ENCODE measurements at regions not wholly inside any gene's neighbourhood (a gene's known extent, or its start where the extent isn't known, plus 50 kb on each side); places are given as distances from the start of the nearest gene placed in this dataset.

DNA sequence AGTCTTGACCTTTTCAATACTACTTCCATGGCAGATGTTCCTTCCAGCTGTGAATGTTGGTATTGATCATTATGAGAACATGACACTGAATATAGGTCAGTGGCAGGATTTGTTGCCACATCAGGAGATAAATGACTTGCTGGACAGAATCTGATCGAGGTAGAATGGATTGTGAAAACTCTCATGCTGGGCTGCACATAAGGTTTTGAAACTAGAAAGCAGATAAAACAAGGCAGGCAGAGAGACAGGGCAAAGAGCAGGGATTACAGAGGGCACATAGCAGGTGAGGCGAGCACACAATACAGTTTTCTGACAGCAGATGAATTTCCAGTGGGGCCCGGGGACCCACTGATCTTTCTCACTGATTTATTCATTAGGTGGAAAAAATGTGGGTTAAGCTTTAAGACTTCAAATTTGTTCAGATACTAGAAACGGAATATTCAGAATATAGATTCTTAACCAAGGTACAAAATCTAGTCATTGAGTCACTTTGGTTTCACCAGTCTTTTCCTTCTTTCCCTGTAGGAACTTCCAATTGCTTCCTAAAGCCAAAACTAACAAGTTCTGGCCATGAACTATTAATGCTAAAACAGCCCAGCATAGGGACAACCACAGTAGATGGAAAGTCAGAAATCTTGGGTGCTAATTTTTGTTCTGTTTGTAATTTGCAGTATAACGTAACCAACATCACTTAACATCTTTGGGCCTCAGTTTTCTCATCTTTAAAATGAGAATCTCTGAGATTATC is 296.0 kb upstream of the PTBP2 start:
- Histone ChIP-seq H3K9ac (no peak overlapping the region), H3K27me3 (ENCODE audit: insufficient read depth) (no peaks in the 10 kb centered on the region)
- POLR2A ChIA-PET, result no interaction called here

DNA sequence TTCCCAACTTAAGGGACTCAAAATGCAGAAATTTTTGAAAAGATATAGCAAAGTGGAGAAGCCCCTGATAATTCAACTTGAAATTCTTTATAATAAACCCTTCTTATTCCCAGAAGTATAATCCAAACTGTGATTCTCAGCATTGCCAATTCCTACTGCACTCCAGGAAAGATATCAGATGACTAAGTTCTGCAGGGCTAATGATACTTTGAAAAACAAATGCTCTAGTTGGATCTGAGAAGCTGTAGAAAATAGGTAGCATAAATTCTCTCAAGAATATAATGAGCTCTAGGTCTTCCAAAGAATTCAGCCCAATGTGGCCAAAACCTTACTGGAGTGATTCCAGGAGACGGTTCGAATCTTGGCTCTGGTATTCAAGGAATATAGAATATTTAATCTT is 294.0 kb upstream of the PTBP2 start:
- Histone ChIP-seq H3K27me3 (ENCODE audit: insufficient read depth) (no peaks in the 10 kb centered on the region), H3K9me2 (no peaks in the 10 kb centered on the region), H4K20me1 (ENCODE audit: insufficient read depth) (no peaks in the 10 kb centered on the region), H3K9ac (no peak overlapping the region), H3K4me1 (ENCODE audit: control insufficient read depth in 1 of 2, insufficient read depth in 2 of 2, low read depth in 1 of 2, low read length in 1 of 2) (no peaks in the 10 kb centered on the region), H3K9me3 (no peaks in the 10 kb centered on the region), H3K27ac (ENCODE audit: low read depth in 2 of 2, low read length in 1 of 2) (no peak overlapping the region), H3F3A (replicated peaks; ENCODE audit: insufficient read depth) (no peaks in the 10 kb centered on the region), H3K79me2 (ENCODE audit: insufficient read depth) (no peaks in the 10 kb centered on the region), H3K4me2 (no peak overlapping the region), H3K36me3 (replicated peaks in 1 of 2; ENCODE audit: control insufficient read depth in 1 of 2, insufficient read depth in 2 of 2, low read length in 1 of 2) (no peaks in the 10 kb centered on the region), H3K4me3 (ENCODE audit: low read depth in 2 of 2, low read length in 1 of 2) (no peak overlapping the region), H2AFZ (ENCODE audit: low read depth) (no peak overlapping the region)
- DNase-seq, result no peak
- ChIA-PET CTCF (no interaction called here), POLR2A (no interaction called here)
- 84% methylated on average over 2 of the region's 2 CpGs for WGBS (ENCODE audit: low lambda C conversion rate)
- TF ChIP-seq SMC3 (IDR thresholded peaks at IDR 0.05; ENCODE audit: low read depth, low read length) (no peak), YY1 (IDR thresholded peaks at IDR 0.05; ENCODE audit: low read depth) (no peak), FOSL2 (IDR thresholded peaks at IDR 0.05; ENCODE audit: borderline replicate concordance, low read depth) (no peak), TAF1 (IDR thresholded peaks at IDR 0.05; ENCODE audit: borderline replicate concordance, low read depth, low read length) (no peak), RAD21 (IDR thresholded peaks at IDR 0.05; ENCODE audit: low read length) (no peak)
- TF ChIP-seq, protein P1, sequence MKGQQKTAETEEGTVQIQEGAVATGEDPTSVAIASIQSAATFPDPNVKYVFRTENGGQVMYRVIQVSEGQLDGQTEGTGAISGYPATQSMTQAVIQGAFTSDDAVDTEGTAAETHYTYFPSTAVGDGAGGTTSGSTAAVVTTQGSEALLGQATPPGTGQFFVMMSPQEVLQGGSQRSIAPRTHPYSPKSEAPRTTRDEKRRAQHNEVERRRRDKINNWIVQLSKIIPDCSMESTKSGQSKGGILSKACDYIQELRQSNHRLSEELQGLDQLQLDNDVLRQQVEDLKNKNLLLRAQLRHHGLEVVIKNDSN (IDR thresholded peaks at IDR 0.05; ENCODE audit: borderline replicate concordance, low read depth), result no peak
- TF ChIP-seq, protein P2, sequence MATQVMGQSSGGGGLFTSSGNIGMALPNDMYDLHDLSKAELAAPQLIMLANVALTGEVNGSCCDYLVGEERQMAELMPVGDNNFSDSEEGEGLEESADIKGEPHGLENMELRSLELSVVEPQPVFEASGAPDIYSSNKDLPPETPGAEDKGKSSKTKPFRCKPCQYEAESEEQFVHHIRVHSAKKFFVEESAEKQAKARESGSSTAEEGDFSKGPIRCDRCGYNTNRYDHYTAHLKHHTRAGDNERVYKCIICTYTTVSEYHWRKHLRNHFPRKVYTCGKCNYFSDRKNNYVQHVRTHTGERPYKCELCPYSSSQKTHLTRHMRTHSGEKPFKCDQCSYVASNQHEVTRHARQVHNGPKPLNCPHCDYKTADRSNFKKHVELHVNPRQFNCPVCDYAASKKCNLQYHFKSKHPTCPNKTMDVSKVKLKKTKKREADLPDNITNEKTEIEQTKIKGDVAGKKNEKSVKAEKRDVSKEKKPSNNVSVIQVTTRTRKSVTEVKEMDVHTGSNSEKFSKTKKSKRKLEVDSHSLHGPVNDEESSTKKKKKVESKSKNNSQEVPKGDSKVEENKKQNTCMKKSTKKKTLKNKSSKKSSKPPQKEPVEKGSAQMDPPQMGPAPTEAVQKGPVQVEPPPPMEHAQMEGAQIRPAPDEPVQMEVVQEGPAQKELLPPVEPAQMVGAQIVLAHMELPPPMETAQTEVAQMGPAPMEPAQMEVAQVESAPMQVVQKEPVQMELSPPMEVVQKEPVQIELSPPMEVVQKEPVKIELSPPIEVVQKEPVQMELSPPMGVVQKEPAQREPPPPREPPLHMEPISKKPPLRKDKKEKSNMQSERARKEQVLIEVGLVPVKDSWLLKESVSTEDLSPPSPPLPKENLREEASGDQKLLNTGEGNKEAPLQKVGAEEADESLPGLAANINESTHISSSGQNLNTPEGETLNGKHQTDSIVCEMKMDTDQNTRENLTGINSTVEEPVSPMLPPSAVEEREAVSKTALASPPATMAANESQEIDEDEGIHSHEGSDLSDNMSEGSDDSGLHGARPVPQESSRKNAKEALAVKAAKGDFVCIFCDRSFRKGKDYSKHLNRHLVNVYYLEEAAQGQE (IDR thresholded peaks at IDR 0.05; ENCODE audit: low read depth, low read length), result no peak

More for the DNA sequence above, 296.0 kb upstream of the PTBP2 start:
- TF ChIP-seq, protein P3, sequence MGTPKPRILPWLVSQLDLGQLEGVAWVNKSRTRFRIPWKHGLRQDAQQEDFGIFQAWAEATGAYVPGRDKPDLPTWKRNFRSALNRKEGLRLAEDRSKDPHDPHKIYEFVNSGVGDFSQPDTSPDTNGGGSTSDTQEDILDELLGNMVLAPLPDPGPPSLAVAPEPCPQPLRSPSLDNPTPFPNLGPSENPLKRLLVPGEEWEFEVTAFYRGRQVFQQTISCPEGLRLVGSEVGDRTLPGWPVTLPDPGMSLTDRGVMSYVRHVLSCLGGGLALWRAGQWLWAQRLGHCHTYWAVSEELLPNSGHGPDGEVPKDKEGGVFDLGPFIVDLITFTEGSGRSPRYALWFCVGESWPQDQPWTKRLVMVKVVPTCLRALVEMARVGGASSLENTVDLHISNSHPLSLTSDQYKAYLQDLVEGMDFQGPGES (IDR thresholded peaks at IDR 0.05; ENCODE audit: low read depth, low read length), result no peak
- TF ChIP-seq TCF12 (IDR thresholded peaks at IDR 0.05), result no peak
- TF ChIP-seq, protein P4, sequence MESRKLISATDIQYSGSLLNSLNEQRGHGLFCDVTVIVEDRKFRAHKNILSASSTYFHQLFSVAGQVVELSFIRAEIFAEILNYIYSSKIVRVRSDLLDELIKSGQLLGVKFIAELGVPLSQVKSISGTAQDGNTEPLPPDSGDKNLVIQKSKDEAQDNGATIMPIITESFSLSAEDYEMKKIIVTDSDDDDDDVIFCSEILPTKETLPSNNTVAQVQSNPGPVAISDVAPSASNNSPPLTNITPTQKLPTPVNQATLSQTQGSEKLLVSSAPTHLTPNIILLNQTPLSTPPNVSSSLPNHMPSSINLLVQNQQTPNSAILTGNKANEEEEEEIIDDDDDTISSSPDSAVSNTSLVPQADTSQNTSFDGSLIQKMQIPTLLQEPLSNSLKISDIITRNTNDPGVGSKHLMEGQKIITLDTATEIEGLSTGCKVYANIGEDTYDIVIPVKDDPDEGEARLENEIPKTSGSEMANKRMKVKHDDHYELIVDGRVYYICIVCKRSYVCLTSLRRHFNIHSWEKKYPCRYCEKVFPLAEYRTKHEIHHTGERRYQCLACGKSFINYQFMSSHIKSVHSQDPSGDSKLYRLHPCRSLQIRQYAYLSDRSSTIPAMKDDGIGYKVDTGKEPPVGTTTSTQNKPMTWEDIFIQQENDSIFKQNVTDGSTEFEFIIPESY (IDR thresholded peaks at IDR 0.05; ENCODE audit: borderline replicate concordance, low read depth), result no peak
- TF ChIP-seq RAD21 (IDR thresholded peaks at IDR 0.05; ENCODE audit: low read length), result no peak
- TF ChIP-seq, protein P5, sequence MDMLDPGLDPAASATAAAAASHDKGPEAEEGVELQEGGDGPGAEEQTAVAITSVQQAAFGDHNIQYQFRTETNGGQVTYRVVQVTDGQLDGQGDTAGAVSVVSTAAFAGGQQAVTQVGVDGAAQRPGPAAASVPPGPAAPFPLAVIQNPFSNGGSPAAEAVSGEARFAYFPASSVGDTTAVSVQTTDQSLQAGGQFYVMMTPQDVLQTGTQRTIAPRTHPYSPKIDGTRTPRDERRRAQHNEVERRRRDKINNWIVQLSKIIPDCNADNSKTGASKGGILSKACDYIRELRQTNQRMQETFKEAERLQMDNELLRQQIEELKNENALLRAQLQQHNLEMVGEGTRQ (IDR thresholded peaks at IDR 0.05; ENCODE audit: borderline replicate concordance, low read depth, low read length), result no peak
- no peak for TF ChIP-seq SMC3 (IDR thresholded peaks at IDR 0.05; ENCODE audit: low read depth, low read length)
- no peak for TF ChIP-seq GABPA (IDR thresholded peaks at IDR 0.05; ENCODE audit: low read depth)
- TF ChIP-seq FOXJ3 (CRISPR knock-in tag; IDR thresholded peaks at IDR 0.05), result no peak
- TF ChIP-seq NRF1 (IDR thresholded peaks at IDR 0.05; ENCODE audit: low read depth, low read length), result no peak
- no peak for TF ChIP-seq JUND (IDR thresholded peaks at IDR 0.05)
- TF ChIP-seq TEAD4 (IDR thresholded peaks at IDR 0.05; ENCODE audit: borderline replicate concordance, insufficient read depth), result no peak
- no peak for TF ChIP-seq YY1 (IDR thresholded peaks at IDR 0.05; ENCODE audit: low read depth)
- no peak for TF ChIP-seq NFIC (IDR thresholded peaks at IDR 0.05; ENCODE audit: borderline replicate concordance)
- TF ChIP-seq RCOR1 (IDR thresholded peaks at IDR 0.05; ENCODE audit: low read length), result no peak
- no peak for TF ChIP-seq TAF1 (IDR thresholded peaks at IDR 0.05; ENCODE audit: borderline replicate concordance, low read depth, low read length)
- TF ChIP-seq CHD2 (IDR thresholded peaks at IDR 0.05; ENCODE audit: low read length, partially characterized antibody), result no peak
- TF ChIP-seq RXRA (IDR thresholded peaks at IDR 0.05; ENCODE audit: borderline replicate concordance, low read depth), result no peak
- no peak for TF ChIP-seq EP300 (IDR thresholded peaks at IDR 0.05; ENCODE audit: borderline replicate concordance in 1 of 2, low read depth in 1 of 2, low read length in 1 of 2)
- Histone ChIP-seq H3K9me3 (no peaks in the 10 kb centered on the region), H3F3A (replicated peaks; ENCODE audit: insufficient read depth) (no peaks in the 10 kb centered on the region), H2AFZ (ENCODE audit: low read depth) (no peak overlapping the region), H4K20me1 (ENCODE audit: insufficient read depth) (no peaks in the 10 kb centered on the region), H3K9me2 (no peaks in the 10 kb centered on the region), H3K27ac (ENCODE audit: low read depth in 2 of 2, low read length in 1 of 2) (no peak overlapping the region), H3K4me1 (ENCODE audit: control insufficient read depth in 1 of 2, insufficient read depth in 2 of 2, low read depth in 1 of 2, low read length in 1 of 2) (no peaks in the 10 kb centered on the region), H3K79me2 (ENCODE audit: insufficient read depth) (no peaks in the 10 kb centered on the region), H3K4me2 (no peak overlapping the region), H3K4me3 (ENCODE audit: low read depth in 2 of 2, low read length in 1 of 2) (no peak overlapping the region), H3K36me3 (replicated peaks in 1 of 2; ENCODE audit: control insufficient read depth in 1 of 2, insufficient read depth in 2 of 2, low read length in 1 of 2) (no peaks in the 10 kb centered on the region)
- WGBS (ENCODE audit: low lambda C conversion rate), result 80% methylated on average over 5 of the region's 5 CpGs
- CTCF ChIA-PET, result no interaction called here
- no peak for DNase-seq

Data from SK-N-SH (cell line).